H1 (cell line): ENCODE measurements at regions not wholly inside any gene's neighbourhood (a gene's known extent, or its start where the extent isn't known, plus 50 kb on each side); places are given as distances from the start of the nearest gene placed in this dataset.

Experiments used
- JUN ChIP-seq: IDR thresholded peaks from 2 replicates; pipeline ENCODE4 v1.6.1; 2011; ENCODE audit warnings: low read depth, mild to moderate bottlenecking, improper control_type of control experiment, low read length
- YY1 ChIP-seq: IDR thresholded peaks from 2 replicates; pipeline ENCODE4 v1.6.1; 2011; ENCODE audit warnings: low read depth, mild to moderate bottlenecking, low read length
- TF ChIP-seq, protein P1 (sequence below): IDR thresholded peaks from 2 replicates; pipeline ENCODE4 v1.6.1; 2012; ENCODE audit warnings: inconsistent platforms

DNA sequence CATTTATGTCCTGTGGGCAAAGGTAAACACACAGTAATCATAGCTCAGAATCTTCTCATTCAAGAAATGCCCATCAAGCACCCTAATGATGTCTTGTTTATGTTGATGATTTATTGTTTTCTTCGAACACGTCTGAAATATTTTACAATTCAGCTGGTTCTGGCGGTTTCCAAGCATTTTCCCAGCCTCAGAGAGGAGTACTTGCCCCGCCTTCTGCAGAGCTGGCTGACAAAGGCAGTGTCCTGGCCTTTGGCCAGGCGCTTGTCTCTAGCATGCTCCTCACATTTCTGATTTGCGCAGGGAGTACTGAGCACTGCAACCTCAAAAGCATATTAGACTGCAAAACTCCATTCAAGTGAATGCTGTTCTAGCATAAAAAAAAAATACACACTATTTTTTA, 314.2 kb upstream of the GNAI1 start (continued):
- TF ChIP-seq, protein P1, sequence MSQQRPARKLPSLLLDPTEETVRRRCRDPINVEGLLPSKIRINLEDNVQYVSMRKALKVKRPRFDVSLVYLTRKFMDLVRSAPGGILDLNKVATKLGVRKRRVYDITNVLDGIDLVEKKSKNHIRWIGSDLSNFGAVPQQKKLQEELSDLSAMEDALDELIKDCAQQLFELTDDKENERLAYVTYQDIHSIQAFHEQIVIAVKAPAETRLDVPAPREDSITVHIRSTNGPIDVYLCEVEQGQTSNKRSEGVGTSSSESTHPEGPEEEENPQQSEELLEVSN: no peak
- TF ChIP-seq YY1 (no peak), JUN (no peak)
